Jurkat, Clone E6-1 (cell line): ENCODE measurements at regions not wholly inside any gene's neighbourhood (a gene's known extent, or its start where the extent isn't known, plus 50 kb on each side); places are given as distances from the start of the nearest gene placed in this dataset.
"Not testable (repeated sequence)": the region's sequence is repeated elsewhere in the genome, so short reads cannot be mapped to it uniquely, and the experiment has no call there.

ENCODE experiments used
- DNase-seq: peaks from one replicate; pipeline ENCODE4 v3.0.0-alpha.2; 2011; ENCODE audit warnings: low read depth, low spot score
- H3K4me3 ChIP-seq: 2 replicates; pipeline ENCODE4 v1.5.1; 2011; ENCODE audit warnings: mild to moderate bottlenecking, low read length, control low read depth, moderate library complexity

- not testable (repeated sequence) for H3K4me3 ChIP-seq, DNase-seq
These were observed 366.0 kb upstream of the SFSWAP start for GRCh38 chr12:131344715-131345520.

- H3K4me3 ChIP-seq: no peak overlapping the region
- DNase-seq: no peak
These were observed 365.1 kb upstream of the SFSWAP start for GRCh38 chr12:131345521-131346436.

DNA sequence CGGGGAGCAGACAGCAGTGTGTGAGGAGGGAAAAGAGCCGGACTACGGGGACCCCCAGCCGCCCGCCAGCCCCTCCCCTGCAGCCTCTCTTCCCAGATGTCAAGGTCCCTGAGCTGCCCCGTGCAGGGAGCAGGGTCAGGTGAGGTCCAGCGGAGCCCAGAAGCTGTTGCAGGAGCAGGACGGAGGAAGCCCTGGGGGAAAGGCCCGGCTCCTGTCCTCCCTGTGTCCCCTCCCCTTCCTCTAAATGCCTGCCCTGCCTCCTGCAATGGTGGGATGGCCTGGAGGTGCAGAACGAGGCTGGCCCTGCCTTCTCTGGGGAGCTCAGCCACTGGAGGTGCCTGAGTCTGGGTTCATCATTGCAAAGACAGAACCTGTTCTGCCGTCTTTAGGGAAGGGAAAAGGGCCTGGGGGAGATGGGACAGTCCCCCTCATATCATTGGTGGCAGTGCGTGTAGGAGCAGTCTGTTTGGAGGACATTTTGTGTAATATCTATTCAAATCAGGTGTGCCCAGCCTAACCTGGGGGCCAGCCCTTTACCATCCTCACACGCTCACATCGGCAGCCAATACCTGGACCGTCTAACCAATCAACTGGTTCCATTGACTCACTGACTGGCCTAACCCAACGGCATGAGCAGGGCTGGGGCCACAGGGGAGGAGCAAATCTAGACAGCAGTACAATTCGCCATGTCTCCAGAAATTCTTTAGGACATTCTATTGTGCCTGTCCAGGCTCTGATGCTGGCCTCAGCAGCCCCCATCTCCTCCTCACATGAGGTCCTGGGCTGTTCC lies 364.1 kb upstream of the SFSWAP start:
- no peak for DNase-seq
- H3K4me3 ChIP-seq: no peak overlapping the region

GRCh38 chr12:131347345-131347714 lies 363.6 kb upstream of the SFSWAP start:
- no peak overlapping the region for H3K4me3 ChIP-seq
- DNase-seq: no peak

DNA sequence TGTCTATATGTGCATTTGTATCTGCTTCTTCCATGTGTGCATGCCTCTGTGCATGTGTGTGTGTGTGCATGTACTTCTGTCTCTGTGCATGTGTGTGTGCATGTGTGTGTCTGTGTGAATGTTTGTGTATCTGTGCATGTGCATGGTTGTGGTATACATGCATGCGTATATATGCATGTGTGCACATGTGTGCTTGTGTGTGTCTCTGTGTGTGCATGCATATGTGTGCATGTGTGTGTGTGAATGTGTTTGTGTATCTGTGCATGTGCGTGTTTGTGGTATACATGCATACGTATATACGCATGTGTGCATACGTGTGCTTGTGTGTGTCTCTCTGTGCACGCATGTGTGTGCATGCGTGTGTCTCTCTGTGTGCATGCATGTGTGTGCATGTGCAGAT lies 363.2 kb upstream of the SFSWAP start:
- no peak for DNase-seq
- H3K4me3 ChIP-seq: no peak overlapping the region

DNA sequence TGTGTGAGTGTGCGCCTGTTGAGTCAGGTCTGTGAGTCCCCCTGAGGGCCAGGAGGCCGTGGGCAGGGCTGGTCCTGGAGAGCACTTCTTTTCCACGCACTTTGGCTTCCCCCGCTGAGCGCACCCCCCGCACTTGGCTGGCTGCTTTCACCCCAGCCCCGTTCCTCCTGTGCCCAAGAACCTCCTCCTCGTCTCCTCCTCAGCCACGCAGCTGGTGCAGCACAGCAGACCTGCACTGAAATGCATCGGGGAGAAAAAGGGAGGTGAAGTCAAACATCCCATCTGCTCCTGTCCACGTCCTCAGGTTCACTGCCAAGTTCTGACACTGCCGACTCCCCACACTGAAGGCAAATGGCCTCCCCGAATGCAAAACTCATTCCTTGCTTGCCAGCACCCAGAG lies 362.7 kb upstream of the SFSWAP start:
- no peak overlapping the region for H3K4me3 ChIP-seq
- DNase-seq: no peak

DNA sequence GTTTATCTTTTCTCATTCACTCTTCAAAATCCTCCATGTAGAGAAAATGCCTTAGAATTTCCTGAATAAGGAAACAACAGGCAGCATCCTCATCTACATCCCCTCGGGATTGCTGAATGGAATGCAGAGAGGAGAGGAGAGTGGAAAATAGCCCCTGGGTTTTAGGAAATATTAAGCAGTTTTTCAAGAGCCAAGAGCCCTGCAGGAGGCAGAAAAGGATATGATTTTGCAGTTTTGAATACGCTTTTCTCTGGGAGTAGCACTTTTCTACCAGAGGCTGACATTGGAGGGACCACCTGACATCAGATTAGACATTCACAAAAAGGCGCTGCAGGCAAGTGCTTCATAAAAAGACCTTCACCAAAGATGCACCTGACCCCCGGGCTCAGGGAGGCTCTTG lies 362.2 kb upstream of the SFSWAP start:
- no peak for DNase-seq
- no peak overlapping the region for H3K4me3 ChIP-seq

- no peak for DNase-seq
- H3K4me3 ChIP-seq: no peak overlapping the region
These were observed 361.3 kb upstream of the SFSWAP start for GRCh38 chr12:131349397-131350127.

- no peak overlapping the region for H3K4me3 ChIP-seq
- DNase-seq: no peak
These were observed 360.0 kb upstream of the SFSWAP start for GRCh38 chr12:131350943-131351318.

- no peak overlapping the region for H3K4me3 ChIP-seq
- DNase-seq: peak; percentile 15
These were observed 359.4 kb upstream of the SFSWAP start for GRCh38 chr12:131351319-131352028.

DNA sequence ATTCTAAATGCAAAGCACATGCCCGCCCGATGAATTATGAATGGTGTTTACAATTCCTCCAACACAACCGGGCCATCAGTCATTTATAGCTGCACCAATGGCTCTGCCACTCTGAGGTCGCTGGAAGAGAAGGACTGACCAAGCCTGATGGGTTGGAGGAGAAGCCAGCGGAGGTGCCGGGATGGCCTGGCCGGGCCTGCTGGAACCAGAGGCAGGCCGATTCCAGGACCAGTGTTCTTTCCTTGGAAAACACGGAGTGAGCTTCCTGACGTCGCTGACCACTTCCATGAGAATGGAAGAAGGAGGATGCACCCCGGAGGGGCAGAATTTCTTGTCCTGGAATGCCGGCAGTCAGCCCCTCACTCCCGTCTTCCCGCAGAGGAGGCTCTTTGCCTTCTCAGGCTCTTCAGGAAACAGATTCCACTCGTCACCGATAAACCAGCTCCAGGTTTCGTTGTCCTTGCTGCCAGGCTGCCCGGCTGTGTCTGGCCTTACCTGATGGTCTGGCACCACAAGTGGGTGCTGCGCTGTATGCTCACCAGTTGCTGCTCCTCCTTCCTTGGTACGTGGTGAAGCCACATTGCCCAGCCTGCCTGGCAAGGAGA lies 358.5 kb upstream of the SFSWAP start:
- no peak for DNase-seq
- no peak overlapping the region for H3K4me3 ChIP-seq

GRCh38 chr12:131353376-131353775 lies 357.5 kb upstream of the SFSWAP start:
- no peak overlapping the region for H3K4me3 ChIP-seq
- DNase-seq: no peak

DNA sequence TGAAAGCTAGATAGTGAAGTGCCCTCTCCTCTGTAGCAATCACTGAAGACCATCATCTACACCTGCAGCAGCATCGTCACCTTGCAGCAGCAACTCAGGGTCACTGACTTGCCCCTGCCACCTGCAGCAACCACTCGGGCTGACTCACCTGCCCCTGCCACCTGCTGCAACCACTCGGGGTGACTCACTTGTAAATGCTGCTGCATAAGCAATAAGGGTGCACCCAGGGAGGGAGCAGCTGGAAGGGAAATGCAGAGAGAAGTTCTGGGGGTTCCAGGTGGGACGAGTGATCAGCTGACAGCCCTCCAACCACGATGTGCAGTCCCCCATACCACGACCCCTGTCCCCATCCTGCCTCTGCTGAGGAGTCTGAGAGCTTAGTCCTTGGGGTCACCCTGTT lies 357.1 kb upstream of the SFSWAP start:
- H3K4me3 ChIP-seq: no peak overlapping the region

GRCh38 chr12:131355361-131356245 lies 355.3 kb upstream of the SFSWAP start:
- DNase-seq: no peak
- H3K4me3 ChIP-seq: no peak overlapping the region

More for the DNA sequence above, 357.1 kb upstream of the SFSWAP start:
- DNase-seq: no peak

DNA sequence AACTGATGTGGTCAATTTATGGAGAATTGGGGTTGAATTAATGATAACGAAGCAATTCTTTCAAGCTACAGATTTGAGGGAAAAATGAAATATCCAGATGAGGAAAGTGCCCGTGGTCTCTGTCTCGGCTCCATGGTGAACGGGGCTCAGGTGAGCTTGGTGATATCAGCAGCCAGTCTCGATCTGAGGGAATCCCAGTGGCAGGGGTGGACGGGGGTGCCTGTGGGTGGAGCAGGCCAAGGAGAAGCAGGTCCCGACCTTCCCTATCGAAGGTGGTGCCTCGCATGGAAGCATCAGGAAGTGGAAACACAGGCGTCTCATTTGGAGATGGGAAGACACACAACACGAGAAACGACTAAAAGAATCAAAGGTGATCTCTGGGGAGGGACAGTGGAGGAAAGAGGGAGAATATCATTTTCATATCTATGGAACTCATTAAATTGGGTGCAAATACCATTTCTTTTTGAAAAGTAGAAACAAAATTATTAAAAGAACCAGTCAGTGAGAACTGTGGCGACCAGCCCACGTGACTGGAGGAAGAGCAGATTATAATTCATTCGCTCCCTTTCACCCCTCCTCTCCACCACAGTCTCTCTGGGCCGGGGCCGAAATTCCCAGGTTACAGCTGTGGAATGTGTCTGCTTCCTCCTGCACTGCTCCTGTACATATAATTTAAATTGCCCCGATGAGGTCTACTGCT lies 354.3 kb upstream of the SFSWAP start:
- H3K4me3 ChIP-seq: no peak overlapping the region
- DNase-seq: no peak

- H3K4me3 ChIP-seq: no peak overlapping the region
- DNase-seq: no peak
These were observed 353.6 kb upstream of the SFSWAP start for GRCh38 chr12:131357185-131357747.
